ENCODE measurements at regions not wholly inside any gene's neighbourhood (a gene's known extent, or its start where the extent isn't known, plus 50 kb on each side); places are given as distances from the start of the nearest gene placed in this dataset.

DNA sequence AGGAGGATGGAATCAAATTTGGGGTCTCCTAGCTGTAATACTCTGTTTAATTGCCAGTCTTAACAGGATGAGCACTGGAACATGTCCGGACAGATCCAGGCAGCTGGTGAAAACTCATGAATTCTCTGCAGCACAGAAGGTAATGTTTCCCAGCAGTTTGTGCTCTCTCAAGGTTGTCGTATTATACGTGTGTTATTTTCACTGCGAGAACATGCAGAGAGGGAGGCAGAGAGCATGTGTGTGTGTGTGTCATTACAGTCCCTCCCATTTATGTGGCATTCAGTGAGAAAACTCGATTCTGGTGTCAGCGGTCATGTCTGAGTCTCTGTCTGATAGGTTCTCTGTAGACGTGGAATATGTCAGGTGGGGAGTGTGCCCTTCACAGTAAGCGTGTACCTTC, 150.2 kb upstream of the POU3F3 start:
- TF ChIP-seq, protein P1, sequence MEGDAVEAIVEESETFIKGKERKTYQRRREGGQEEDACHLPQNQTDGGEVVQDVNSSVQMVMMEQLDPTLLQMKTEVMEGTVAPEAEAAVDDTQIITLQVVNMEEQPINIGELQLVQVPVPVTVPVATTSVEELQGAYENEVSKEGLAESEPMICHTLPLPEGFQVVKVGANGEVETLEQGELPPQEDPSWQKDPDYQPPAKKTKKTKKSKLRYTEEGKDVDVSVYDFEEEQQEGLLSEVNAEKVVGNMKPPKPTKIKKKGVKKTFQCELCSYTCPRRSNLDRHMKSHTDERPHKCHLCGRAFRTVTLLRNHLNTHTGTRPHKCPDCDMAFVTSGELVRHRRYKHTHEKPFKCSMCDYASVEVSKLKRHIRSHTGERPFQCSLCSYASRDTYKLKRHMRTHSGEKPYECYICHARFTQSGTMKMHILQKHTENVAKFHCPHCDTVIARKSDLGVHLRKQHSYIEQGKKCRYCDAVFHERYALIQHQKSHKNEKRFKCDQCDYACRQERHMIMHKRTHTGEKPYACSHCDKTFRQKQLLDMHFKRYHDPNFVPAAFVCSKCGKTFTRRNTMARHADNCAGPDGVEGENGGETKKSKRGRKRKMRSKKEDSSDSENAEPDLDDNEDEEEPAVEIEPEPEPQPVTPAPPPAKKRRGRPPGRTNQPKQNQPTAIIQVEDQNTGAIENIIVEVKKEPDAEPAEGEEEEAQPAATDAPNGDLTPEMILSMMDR (IDR thresholded peaks at IDR 0.05): no peak
- no peak for TF ChIP-seq POLR2A (IDR thresholded peaks at IDR 0.05)

Data from lower leg skin (tissue), 3 donors.